Osteocyte (in vitro differentiated cells): ENCODE measurements at regions not wholly inside any gene's neighbourhood (a gene's known extent, or its start where the extent isn't known, plus 50 kb on each side); places are given as distances from the start of the nearest gene placed in this dataset.

ENCODE experiments used
- DNase-seq: peaks from one replicate; pipeline ENCODE4 v3.0.0; 2021; ENCODE audit warnings: mixed read lengths; ENCODE audit not compliant: unreplicated experiment; ENCODE audit errors: extremely low spot score
- H3K27ac Mint-ChIP-seq: one replicate; pipeline ENCODE4 v1.8.0; 2021; ENCODE audit warnings: mild to moderate bottlenecking, mixed read lengths; ENCODE audit not compliant: unreplicated experiment
- H3K27me3 Mint-ChIP-seq: one replicate; pipeline ENCODE4 v1.8.0; 2021; ENCODE audit warnings: mixed read lengths; ENCODE audit not compliant: unreplicated experiment
- H3K36me3 Mint-ChIP-seq: one replicate; pipeline ENCODE4 v1.8.0; 2021; ENCODE audit warnings: mixed read lengths; ENCODE audit not compliant: unreplicated experiment
- H3K4me1 Mint-ChIP-seq: one replicate; pipeline ENCODE4 v1.8.0; 2021; ENCODE audit warnings: mixed read lengths; ENCODE audit not compliant: unreplicated experiment
- H3K4me3 Mint-ChIP-seq: one replicate; pipeline ENCODE4 v1.8.0; 2021; ENCODE audit warnings: mild to moderate bottlenecking, moderate library complexity, mixed read lengths; ENCODE audit not compliant: unreplicated experiment
- H3K9me3 Mint-ChIP-seq: one replicate; pipeline ENCODE4 v1.8.0; 2021; ENCODE audit warnings: mixed read lengths; ENCODE audit not compliant: unreplicated experiment
- TF ChIP-seq, protein P1 (sequence below): fragments of 200-600 bp; sonication (generic); IDR thresholded peaks from 2 replicates; pipeline ENCODE4 v1.5.0; 2021; ENCODE audit warnings: antibody characterized with exemption, mild to moderate bottlenecking, moderate library complexity

DNA sequence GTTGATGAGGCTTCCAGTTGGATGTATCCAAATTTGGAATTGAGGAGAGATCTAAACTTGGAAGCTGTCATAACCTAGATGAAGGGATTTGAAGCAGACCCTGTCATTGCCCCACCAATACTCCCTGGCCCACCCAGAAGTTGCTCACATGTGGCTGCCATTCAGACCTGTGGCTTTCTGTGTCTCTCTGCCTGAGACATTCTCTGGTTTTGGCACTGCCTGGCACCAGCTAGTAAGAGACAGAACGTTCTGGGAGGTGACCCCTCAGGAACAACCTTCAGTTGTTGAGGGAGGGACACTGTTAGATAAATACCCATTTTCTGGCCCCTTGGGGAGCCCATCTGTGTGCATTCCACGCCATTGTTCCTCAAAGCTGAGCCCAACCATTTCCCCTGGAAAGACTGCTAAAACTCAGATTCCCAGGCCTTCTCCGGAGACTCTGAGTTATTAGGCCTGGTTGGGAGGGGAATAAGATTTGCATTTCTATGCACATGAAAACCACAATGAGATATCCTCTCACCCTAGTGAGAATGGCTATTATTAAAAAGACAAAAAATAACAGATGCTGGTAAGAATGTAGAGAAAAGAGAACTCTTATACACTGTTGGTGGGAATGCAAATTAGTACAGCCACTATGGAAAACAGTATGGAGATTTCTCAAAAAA, 290.4 kb downstream of the TSHZ3 start:
- no peaks in the 10 kb centered on the region for H3K27me3 Mint-ChIP-seq
- no peaks in the 10 kb centered on the region for H3K36me3 Mint-ChIP-seq
- TF ChIP-seq, protein P1, sequence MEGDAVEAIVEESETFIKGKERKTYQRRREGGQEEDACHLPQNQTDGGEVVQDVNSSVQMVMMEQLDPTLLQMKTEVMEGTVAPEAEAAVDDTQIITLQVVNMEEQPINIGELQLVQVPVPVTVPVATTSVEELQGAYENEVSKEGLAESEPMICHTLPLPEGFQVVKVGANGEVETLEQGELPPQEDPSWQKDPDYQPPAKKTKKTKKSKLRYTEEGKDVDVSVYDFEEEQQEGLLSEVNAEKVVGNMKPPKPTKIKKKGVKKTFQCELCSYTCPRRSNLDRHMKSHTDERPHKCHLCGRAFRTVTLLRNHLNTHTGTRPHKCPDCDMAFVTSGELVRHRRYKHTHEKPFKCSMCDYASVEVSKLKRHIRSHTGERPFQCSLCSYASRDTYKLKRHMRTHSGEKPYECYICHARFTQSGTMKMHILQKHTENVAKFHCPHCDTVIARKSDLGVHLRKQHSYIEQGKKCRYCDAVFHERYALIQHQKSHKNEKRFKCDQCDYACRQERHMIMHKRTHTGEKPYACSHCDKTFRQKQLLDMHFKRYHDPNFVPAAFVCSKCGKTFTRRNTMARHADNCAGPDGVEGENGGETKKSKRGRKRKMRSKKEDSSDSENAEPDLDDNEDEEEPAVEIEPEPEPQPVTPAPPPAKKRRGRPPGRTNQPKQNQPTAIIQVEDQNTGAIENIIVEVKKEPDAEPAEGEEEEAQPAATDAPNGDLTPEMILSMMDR, result no peak
- H3K4me1 Mint-ChIP-seq, result no peaks in the 10 kb centered on the region
- no peak overlapping the region for H3K4me3 Mint-ChIP-seq
- H3K27ac Mint-ChIP-seq, result no peak overlapping the region
- peak; percentile 46 for DNase-seq
- H3K9me3 Mint-ChIP-seq, result peaks cover 10% of the 10 kb centered on the region

DNA sequence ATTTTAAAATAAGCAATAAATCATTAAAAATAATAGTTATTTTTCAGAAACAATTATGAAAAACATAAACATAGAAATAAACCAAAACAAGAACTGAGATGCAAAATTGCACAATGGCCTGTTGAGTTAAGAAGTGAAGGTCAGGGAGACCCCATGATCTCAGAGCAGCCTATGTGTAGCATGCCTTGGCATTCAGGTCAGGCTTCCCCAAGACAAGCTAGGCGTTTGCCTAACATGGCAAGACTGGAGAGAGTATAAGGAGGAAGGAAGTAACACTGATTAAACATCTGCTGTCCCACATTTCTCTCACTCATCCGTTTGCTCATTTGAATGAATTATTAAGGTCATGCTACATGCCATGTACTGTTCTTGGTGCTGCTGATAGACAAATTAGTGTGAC, 291.8 kb downstream of the TSHZ3 start:
- Mint-ChIP-seq H3K27ac (no peak overlapping the region), H3K36me3 (no peaks in the 10 kb centered on the region), H3K4me3 (no peak overlapping the region), H3K27me3 (no peaks in the 10 kb centered on the region), H3K4me1 (no peaks in the 10 kb centered on the region), H3K9me3 (peaks cover 6% of the 10 kb centered on the region)
- peak; percentile 5 for DNase-seq
- TF ChIP-seq, protein P1, result no peak

DNA sequence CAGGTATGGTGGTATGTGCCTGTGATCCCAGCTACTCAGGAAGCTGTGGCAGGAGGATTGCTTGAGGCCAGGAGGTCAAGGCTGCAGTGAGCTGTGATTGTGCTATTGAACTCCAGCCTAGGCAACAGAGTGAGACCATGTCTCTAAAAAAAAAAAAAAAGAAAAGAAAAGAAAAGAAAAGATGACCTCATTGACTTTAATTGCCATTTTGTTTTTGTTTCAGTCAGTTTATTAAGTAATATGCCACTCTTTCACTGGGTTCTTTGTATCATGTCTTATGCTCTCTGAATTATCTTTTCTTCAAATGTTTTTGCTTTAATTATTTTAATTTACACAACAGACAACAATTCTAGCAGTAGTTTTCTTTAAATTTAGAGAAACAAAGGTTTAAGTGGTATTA, 293.8 kb downstream of the TSHZ3 start:
- no peaks in the 10 kb centered on the region for H3K36me3 Mint-ChIP-seq
- H3K9me3 Mint-ChIP-seq, result no peaks in the 10 kb centered on the region
- TF ChIP-seq, protein P1, result no peak
- no peak for DNase-seq
- H3K4me1 Mint-ChIP-seq, result no peaks in the 10 kb centered on the region
- no peak overlapping the region for H3K27ac Mint-ChIP-seq
- peaks cover 13% of the 10 kb centered on the region for H3K27me3 Mint-ChIP-seq
- H3K4me3 Mint-ChIP-seq, result no peak overlapping the region

DNA sequence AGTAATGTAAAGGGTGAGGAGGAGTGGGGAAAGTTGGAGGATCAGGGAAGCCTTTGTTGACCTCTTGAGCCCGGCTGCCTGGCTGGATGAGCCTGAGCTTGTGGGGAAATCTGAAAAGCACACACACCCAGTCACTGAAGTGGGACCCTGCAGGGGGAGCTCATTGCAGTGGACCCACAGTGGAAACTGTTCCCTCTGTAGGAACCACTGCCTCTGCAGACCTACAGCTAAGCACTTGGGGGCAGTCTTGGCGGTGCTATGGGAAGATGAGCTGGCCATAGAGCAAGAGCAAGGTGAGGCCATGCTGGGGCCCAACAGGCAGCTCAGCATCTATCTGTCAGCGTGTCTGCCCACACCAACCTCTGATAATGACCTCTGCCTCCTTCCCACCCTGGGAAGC, 294.8 kb downstream of the TSHZ3 start:
- no peaks in the 10 kb centered on the region for H3K9me3 Mint-ChIP-seq
- no peaks in the 10 kb centered on the region for H3K4me1 Mint-ChIP-seq
- H3K27me3 Mint-ChIP-seq, result peaks cover 15% of the 10 kb centered on the region
- no peak overlapping the region for H3K27ac Mint-ChIP-seq
- no peaks in the 10 kb centered on the region for H3K36me3 Mint-ChIP-seq
- no peak overlapping the region for H3K4me3 Mint-ChIP-seq
- DNase-seq, result peak; percentile 82
- TF ChIP-seq, protein P1, result peak; percentile 62

DNA sequence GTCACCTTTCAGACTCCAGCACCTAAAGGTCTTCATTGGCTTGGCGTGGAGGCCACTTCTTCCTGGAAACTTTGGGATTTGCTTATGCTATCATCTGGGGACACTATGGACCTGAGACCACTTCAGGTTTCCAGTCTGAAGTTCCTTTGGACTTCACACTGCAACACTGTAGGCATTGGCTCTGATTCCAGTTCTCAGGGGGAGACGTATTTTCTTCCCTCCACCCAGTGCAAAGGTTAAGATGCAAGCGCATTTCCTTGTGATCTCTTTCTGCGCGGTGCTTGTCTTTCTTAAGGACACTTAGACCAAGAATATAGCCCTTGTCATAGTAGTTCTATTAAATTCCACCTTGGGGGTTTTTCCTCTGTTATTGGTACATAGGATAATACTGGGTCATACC, 299.8 kb downstream of the TSHZ3 start:
- H3K4me1 Mint-ChIP-seq, result no peaks in the 10 kb centered on the region
- no peak for DNase-seq
- H3K9me3 Mint-ChIP-seq, result no peaks in the 10 kb centered on the region
- no peak overlapping the region for H3K4me3 Mint-ChIP-seq
- TF ChIP-seq, protein P1, result no peak
- no peak overlapping the region for H3K27ac Mint-ChIP-seq
- peaks cover 21% of the 10 kb centered on the region for H3K27me3 Mint-ChIP-seq
- no peaks in the 10 kb centered on the region for H3K36me3 Mint-ChIP-seq
